A549 (cell line): ENCODE measurements at regions not wholly inside any gene's neighbourhood (a gene's known extent, or its start where the extent isn't known, plus 50 kb on each side); places are given as distances from the start of the nearest gene placed in this dataset.

Experiments used
- EHF ChIP-seq: fragments of 250-450 bp; sonication (Bioruptor Pico); IDR thresholded peaks from 2 replicates; pipeline ENCODE4 v1.5.0; 2020; ENCODE audit warnings: mild to moderate bottlenecking
- HOXA7 ChIP-seq: fragments of 250-450 bp; sonication (Bioruptor Pico); IDR thresholded peaks from 2 replicates; pipeline ENCODE4 v1.5.0; 2020; ENCODE audit warnings: mild to moderate bottlenecking, moderate library complexity
- RAD21 ChIP-seq, 2 experiments: fragments of >200 bp in 1 of 2; sonication (Bioruptor Twin) in 1 of 2; formaldehyde crosslinking in 1 of 2; IDR thresholded peaks in 1 of 2; conservative IDR thresholded peaks in 1 of 2; 2 replicates in 1 of 2; 3 replicates in 1 of 2; pipeline ENCODE4 v1.6.1; 2012 to 2018; ENCODE audit warnings: inconsistent platforms in 1 of 2
- SREBF2 ChIP-seq: fragments of 450-650 bp; IDR thresholded peaks from 2 replicates; pipeline ENCODE4 v1.6.1; 2014; ENCODE audit warnings: mild to moderate bottlenecking, moderate library complexity
- TF ChIP-seq, protein P1 (sequence below): IDR thresholded peaks from 2 replicates; pipeline ENCODE4 v1.6.1; 2012
- TF ChIP-seq, protein P2 (sequence below): fragments of 450-650 bp; IDR thresholded peaks from 2 replicates; pipeline ENCODE4 v1.6.1; 2014; ENCODE audit warnings: antibody characterized with exemption
- TF ChIP-seq, protein P3 (sequence below): fragments of 200-600 bp; sonication (generic); IDR thresholded peaks from 2 replicates; pipeline ENCODE4 v1.6.1; 2016; ENCODE audit warnings: antibody characterized with exemption, mild to moderate bottlenecking, moderate library complexity

GRCh38 chr4:64643841-64644240 is 234.6 kb upstream of the TECRL start:
- TF ChIP-seq HOXA7, result no peak
- TF ChIP-seq, protein P1, sequence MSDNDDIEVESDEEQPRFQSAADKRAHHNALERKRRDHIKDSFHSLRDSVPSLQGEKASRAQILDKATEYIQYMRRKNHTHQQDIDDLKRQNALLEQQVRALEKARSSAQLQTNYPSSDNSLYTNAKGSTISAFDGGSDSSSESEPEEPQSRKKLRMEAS, result no peak
- TF ChIP-seq EHF (CRISPR knock-in tag), result no peak
- TF ChIP-seq, protein P2, sequence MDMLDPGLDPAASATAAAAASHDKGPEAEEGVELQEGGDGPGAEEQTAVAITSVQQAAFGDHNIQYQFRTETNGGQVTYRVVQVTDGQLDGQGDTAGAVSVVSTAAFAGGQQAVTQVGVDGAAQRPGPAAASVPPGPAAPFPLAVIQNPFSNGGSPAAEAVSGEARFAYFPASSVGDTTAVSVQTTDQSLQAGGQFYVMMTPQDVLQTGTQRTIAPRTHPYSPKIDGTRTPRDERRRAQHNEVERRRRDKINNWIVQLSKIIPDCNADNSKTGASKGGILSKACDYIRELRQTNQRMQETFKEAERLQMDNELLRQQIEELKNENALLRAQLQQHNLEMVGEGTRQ, result no peak
- TF ChIP-seq SREBF2, result no peak
- TF ChIP-seq, protein P3, sequence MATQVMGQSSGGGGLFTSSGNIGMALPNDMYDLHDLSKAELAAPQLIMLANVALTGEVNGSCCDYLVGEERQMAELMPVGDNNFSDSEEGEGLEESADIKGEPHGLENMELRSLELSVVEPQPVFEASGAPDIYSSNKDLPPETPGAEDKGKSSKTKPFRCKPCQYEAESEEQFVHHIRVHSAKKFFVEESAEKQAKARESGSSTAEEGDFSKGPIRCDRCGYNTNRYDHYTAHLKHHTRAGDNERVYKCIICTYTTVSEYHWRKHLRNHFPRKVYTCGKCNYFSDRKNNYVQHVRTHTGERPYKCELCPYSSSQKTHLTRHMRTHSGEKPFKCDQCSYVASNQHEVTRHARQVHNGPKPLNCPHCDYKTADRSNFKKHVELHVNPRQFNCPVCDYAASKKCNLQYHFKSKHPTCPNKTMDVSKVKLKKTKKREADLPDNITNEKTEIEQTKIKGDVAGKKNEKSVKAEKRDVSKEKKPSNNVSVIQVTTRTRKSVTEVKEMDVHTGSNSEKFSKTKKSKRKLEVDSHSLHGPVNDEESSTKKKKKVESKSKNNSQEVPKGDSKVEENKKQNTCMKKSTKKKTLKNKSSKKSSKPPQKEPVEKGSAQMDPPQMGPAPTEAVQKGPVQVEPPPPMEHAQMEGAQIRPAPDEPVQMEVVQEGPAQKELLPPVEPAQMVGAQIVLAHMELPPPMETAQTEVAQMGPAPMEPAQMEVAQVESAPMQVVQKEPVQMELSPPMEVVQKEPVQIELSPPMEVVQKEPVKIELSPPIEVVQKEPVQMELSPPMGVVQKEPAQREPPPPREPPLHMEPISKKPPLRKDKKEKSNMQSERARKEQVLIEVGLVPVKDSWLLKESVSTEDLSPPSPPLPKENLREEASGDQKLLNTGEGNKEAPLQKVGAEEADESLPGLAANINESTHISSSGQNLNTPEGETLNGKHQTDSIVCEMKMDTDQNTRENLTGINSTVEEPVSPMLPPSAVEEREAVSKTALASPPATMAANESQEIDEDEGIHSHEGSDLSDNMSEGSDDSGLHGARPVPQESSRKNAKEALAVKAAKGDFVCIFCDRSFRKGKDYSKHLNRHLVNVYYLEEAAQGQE, result no peak
- no peak for TF ChIP-seq RAD21 (conservative IDR thresholded peaks at IDR 0.05 in 1 of 2, IDR thresholded peaks at IDR 0.05 in 1 of 2)
